GM21786 (cell line): ENCODE measurements at regions not wholly inside any gene's neighbourhood (a gene's known extent, or its start where the extent isn't known, plus 50 kb on each side); places are given as distances from the start of the nearest gene placed in this dataset.
"Not testable (repeated sequence)": the region's sequence is repeated elsewhere in the genome, so short reads cannot be mapped to it uniquely, and the experiment has no call there.

Source experiments
- ATAC-seq: cut with Tn5 transposase; IDR thresholded peaks from one replicate; pipeline ENCODE4 v1.9.1; 2021; ENCODE audit not compliant: unreplicated experiment

GRCh38 chr3:3476669-3477068, 297.2 kb upstream of the CRBN start:
- ATAC-seq: no peak

GRCh38 chr3:3468596-3468995, 289.1 kb upstream of the CRBN start:
- ATAC-seq: no peak

GRCh38 chr3:3464131-3464530, 284.6 kb upstream of the CRBN start:
- ATAC-seq: no peak

- no peak for ATAC-seq
Measured at GRCh38 chr3:3461317-3461716, 281.8 kb upstream of the CRBN start.

- ATAC-seq: no peak
Measured at GRCh38 chr3:3448468-3448867, 269.0 kb upstream of the CRBN start.

- no peak for ATAC-seq
Measured at GRCh38 chr3:3447641-3448040, 268.1 kb upstream of the CRBN start.

GRCh38 chr3:3446251-3446650, 266.8 kb upstream of the CRBN start:
- ATAC-seq: no peak

- peak; percentile 42 for ATAC-seq
Measured at GRCh38 chr3:3443482-3443881, 264.0 kb upstream of the CRBN start.

- no peak for ATAC-seq
Measured at GRCh38 chr3:3433711-3434110, 254.2 kb upstream of the CRBN start.

GRCh38 chr3:3429841-3430240, 250.3 kb upstream of the CRBN start:
- ATAC-seq: no peak

GRCh38 chr3:3407707-3408106, 228.2 kb upstream of the CRBN start:
- ATAC-seq: not testable (repeated sequence)

- no peak for ATAC-seq
Measured at GRCh38 chr3:3405131-3405530, 225.6 kb upstream of the CRBN start.

- no peak for ATAC-seq
Measured at GRCh38 chr3:3403700-3404099, 224.2 kb upstream of the CRBN start.

GRCh38 chr3:3392946-3393345, 213.5 kb upstream of the CRBN start:
- no peak for ATAC-seq

GRCh38 chr3:3383461-3383860, 204.0 kb upstream of the CRBN start:
- ATAC-seq: no peak

- no peak for ATAC-seq
Measured at GRCh38 chr3:3372210-3372777, 192.8 kb upstream of the CRBN start.

GRCh38 chr3:3368306-3368705, 188.8 kb upstream of the CRBN start:
- ATAC-seq: no peak

- no peak for ATAC-seq
Measured at GRCh38 chr3:3366386-3366785, 186.9 kb upstream of the CRBN start.

- ATAC-seq: no peak
Measured at GRCh38 chr3:3365716-3366115, 186.2 kb upstream of the CRBN start.

GRCh38 chr3:3356846-3357245, 177.4 kb upstream of the CRBN start:
- ATAC-seq: no peak

GRCh38 chr3:3355442-3355841, 176.0 kb upstream of the CRBN start:
- ATAC-seq: no peak

- ATAC-seq: peak; percentile 71
Measured at GRCh38 chr3:3353153-3353552, 173.7 kb upstream of the CRBN start.

- no peak for ATAC-seq
Measured at GRCh38 chr3:3351226-3351625, 171.7 kb upstream of the CRBN start.

- ATAC-seq: not testable (repeated sequence)
Measured at GRCh38 chr3:3347056-3347455, 167.6 kb upstream of the CRBN start.
